Colonic mucosa (tissue), 4 donors: ENCODE measurements at regions not wholly inside any gene's neighbourhood (a gene's known extent, or its start where the extent isn't known, plus 50 kb on each side); places are given as distances from the start of the nearest gene placed in this dataset.

Source experiments
- DNase-seq: peaks from one replicate; pipeline ENCODE4 v3.0.0-alpha.2; 2020
- H3K27ac ChIP-seq: fragments of 200-600 bp; one replicate; pipeline ENCODE4 v1.8.0; 2021
- H3K27me3 ChIP-seq: fragments of 200-600 bp; one replicate; pipeline ENCODE4 v1.8.0; 2021
- H3K36me3 ChIP-seq: fragments of 200-600 bp; one replicate; pipeline ENCODE4 v1.8.0; 2021
- H3K4me1 ChIP-seq: fragments of 200-600 bp; one replicate; pipeline ENCODE4 v1.8.0; 2021; ENCODE audit warnings: mild to moderate bottlenecking
- H3K4me3 ChIP-seq: fragments of 200-600 bp; one replicate; pipeline ENCODE4 v1.8.0; 2021
- H3K9ac ChIP-seq, 2 donors: one replicate each; pipeline ENCODE4 v1.7.0; 2013; ENCODE audit warnings: control low read depth in 2 of 2, low read depth in 2 of 2, low read length in 2 of 2
- H3K9me3 ChIP-seq: fragments of 200-600 bp; one replicate; pipeline ENCODE4 v1.8.0; 2021
- CTCF ChIP-seq: fragments of 200-600 bp; IDR thresholded peaks from one replicate; pipeline ENCODE4 v1.8.0; 2022; ENCODE audit warnings: antibody characterized with exemption, mild to moderate bottlenecking
- intact Hi-C: fragments of 100-400 bp; cut with DNase I; formaldehyde crosslinking; loops from one replicate; pipeline ENCODE4 v1.14.1; 2022
- donor health status: healthy.
- donor health status: DM: no; HTN: no; CAD: no.
- donor health status: DM: no; HTN: no; CAD: no.

DNA sequence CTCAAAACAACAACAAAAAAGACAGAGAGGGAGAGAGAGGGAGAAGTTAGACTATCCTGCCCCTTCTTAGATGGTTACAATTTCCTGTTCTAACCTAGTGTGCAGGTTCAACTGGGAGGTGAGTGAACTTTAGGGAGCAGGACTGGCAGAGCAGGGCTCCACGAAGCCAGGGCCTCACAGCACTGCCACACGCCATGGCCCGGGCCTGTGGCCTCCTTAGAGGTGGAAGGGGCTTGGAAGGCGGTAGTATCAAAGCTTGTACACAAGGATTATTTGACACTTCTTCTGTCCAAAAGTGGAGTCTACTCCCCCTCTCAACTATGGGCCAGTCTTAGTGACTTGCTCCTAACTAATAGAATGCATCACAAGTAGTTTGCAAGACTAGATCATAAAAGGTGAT, 62.9 kb upstream of the TMEM72 start:
- Histone ChIP-seq H3K4me1 (no peaks in the 10 kb centered on the region), H3K27ac (no peak overlapping the region), H3K36me3 (no peaks in the 10 kb centered on the region), H3K9me3 (no peaks in the 10 kb centered on the region), H3K4me3 (no peak overlapping the region), H3K9ac (no peak overlapping the region), H3K27me3 (no peaks in the 10 kb centered on the region)
- intact Hi-C loops: no loop called here
- TF ChIP-seq CTCF: no peak
- no peak for DNase-seq

DNA sequence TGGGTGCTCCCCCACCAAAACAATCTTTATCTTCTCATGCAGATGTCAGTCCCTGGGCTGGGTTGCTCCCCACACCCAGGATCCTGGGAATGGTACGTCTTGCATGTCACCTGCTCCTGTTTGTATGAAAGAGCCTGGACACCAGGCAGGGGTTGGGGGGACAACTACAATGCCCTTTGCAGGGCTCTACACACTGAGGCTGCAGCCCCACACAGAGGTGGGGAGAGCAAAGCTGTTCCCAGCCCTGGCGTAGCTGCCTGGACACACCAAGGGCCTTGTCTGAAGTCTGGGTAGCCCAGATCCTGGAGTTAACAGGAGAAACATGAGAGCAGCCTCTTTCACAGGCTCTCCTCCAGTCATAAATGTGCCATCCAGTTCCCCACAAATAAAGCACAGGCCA, 61.2 kb upstream of the TMEM72 start:
- Histone ChIP-seq H3K36me3 (no peaks in the 10 kb centered on the region), H3K4me3 (no peak overlapping the region), H3K4me1 (no peaks in the 10 kb centered on the region), H3K9ac (no peak overlapping the region), H3K9me3 (no peaks in the 10 kb centered on the region), H3K27ac (no peak overlapping the region), H3K27me3 (no peaks in the 10 kb centered on the region)
- DNase-seq: no peak
- intact Hi-C loops: loop anchor here (10.0 kb wide), 2 partner anchors 115 to 545 kb away; no protein-coding TSS in a partner anchor
- TF ChIP-seq CTCF: no peak

- H3K9me3 ChIP-seq: no peaks in the 10 kb centered on the region
- DNase-seq: no peak
- intact Hi-C loops: loop anchor here (10.0 kb wide), 2 partner anchors 116 to 546 kb away; no protein-coding TSS in a partner anchor
- H3K27ac ChIP-seq: no peak overlapping the region
- H3K4me3 ChIP-seq: no peak overlapping the region
- H3K4me1 ChIP-seq: no peaks in the 10 kb centered on the region
- no peak overlapping the region for H3K9ac ChIP-seq
- no peak for TF ChIP-seq CTCF
- no peaks in the 10 kb centered on the region for H3K27me3 ChIP-seq
- no peaks in the 10 kb centered on the region for H3K36me3 ChIP-seq
Observed at GRCh38 chr10:44850356-44850934, 60.7 kb upstream of the TMEM72 start.

- no peak for DNase-seq
- Histone ChIP-seq H3K4me1 (no peaks in the 10 kb centered on the region), H3K4me3 (no peak overlapping the region), H3K9ac (no peak overlapping the region), H3K27me3 (no peaks in the 10 kb centered on the region), H3K9me3 (no peaks in the 10 kb centered on the region), H3K36me3 (no peaks in the 10 kb centered on the region), H3K27ac (no peak overlapping the region)
- intact Hi-C loops: loop anchor here (10.0 kb wide), 2 partner anchors 117 to 547 kb away; no protein-coding TSS in a partner anchor
- no peak for TF ChIP-seq CTCF
Observed at GRCh38 chr10:44851413-44851812, 59.7 kb upstream of the TMEM72 start.

DNA sequence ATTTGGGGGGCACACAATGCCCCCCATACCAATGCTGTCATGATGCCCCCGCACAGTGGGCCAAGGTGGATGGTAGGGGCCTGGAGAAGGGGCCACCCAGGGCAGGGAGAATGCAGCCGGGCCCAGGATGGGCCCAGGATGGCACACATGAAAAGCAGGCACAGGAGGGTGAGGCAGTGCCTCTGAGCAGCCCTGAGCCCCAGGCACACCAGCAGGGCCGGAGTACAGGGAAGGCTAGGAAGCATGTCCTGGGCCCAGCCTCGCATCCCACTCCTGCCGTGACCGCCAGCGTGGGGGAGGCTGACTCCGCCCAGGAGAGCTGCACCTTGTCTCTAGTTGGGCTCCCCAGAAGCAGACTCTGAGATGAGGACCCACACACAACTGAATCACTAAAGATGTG, 59.3 kb upstream of the TMEM72 start:
- H3K9me3 ChIP-seq: no peaks in the 10 kb centered on the region
- intact Hi-C loops: loop anchor here (10.0 kb wide), 2 partner anchors 117 to 547 kb away; no protein-coding TSS in a partner anchor
- no peaks in the 10 kb centered on the region for H3K4me1 ChIP-seq
- H3K4me3 ChIP-seq: no peak overlapping the region
- H3K27ac ChIP-seq: no peak overlapping the region
- H3K9ac ChIP-seq: no peak overlapping the region
- DNase-seq: no peak
- TF ChIP-seq CTCF: no peak
- no peaks in the 10 kb centered on the region for H3K36me3 ChIP-seq
- H3K27me3 ChIP-seq: no peaks in the 10 kb centered on the region
